ENCODE measurements at regions not wholly inside any gene's neighbourhood (a gene's known extent, or its start where the extent isn't known, plus 50 kb on each side); places are given as distances from the start of the nearest gene placed in this dataset.
"Not testable (repeated sequence)": the region's sequence is repeated elsewhere in the genome, so short reads cannot be mapped to it uniquely, and the experiment has no call there.

GRCh38 chr7:42560866-42561265 lies 323.9 kb upstream of the GLI3 start:
- Mint-ChIP-seq H3K4me1 (no peaks in the 10 kb centered on the region), H3K9me3 (peaks cover 13 to 38% of the 10 kb centered on the region in 2 donors), H3K4me3 (no peak overlapping the region), H3K27me3 (no peaks in the 10 kb centered on the region), H3K27ac (no peak overlapping the region)
- DNase-seq (no peak), ATAC-seq (no peak)

GRCh38 chr7:42554932-42555331 lies 317.9 kb upstream of the GLI3 start:
- ATAC-seq, DNase-seq, H3K27me3 Mint-ChIP-seq, H3K4me1 Mint-ChIP-seq, H3K4me3 Mint-ChIP-seq, H3K27ac Mint-ChIP-seq: not testable (repeated sequence)
- H3K9me3 Mint-ChIP-seq: peaks cover 13 to 37% of the 10 kb centered on the region in 2 donors

GRCh38 chr7:42552227-42552626 lies 315.2 kb upstream of the GLI3 start:
- DNase-seq: no peak

GRCh38 chr7:42550706-42551470 lies 313.9 kb upstream of the GLI3 start:
- Mint-ChIP-seq H3K9me3 (peaks cover 0 to 17% of the 10 kb centered on the region in 2 donors), H3K27ac (no peak overlapping the region), H3K4me1 (no peaks in the 10 kb centered on the region), H3K27me3 (no peaks in the 10 kb centered on the region), H3K4me3 (no peak overlapping the region)
- DNase-seq: no peak
- no peak for ATAC-seq

More at GRCh38 chr7:42552227-42552626, 315.2 kb upstream of the GLI3 start:
- Mint-ChIP-seq H3K4me3 (no peak overlapping the region), H3K27ac (no peak overlapping the region), H3K27me3 (no peaks in the 10 kb centered on the region), H3K9me3 (peaks cover 8 to 30% of the 10 kb centered on the region in 2 donors), H3K4me1 (no peaks in the 10 kb centered on the region)
- ATAC-seq: no peak

GRCh38 chr7:42549866-42550485 lies 313.0 kb upstream of the GLI3 start:
- Mint-ChIP-seq H3K4me1 (no peaks in the 10 kb centered on the region), H3K27me3 (no peaks in the 10 kb centered on the region), H3K27ac (no peak overlapping the region), H3K4me3 (no peak overlapping the region), H3K9me3 (peaks cover 0 to 8% of the 10 kb centered on the region in 2 donors)
- no peak for DNase-seq
- ATAC-seq: no peak

GRCh38 chr7:42548816-42549611 lies 312.0 kb upstream of the GLI3 start:
- H3K27me3 Mint-ChIP-seq: no peaks in the 10 kb centered on the region
- DNase-seq (no peak), ATAC-seq (no peak)
- H3K27ac Mint-ChIP-seq: no peak overlapping the region
- H3K9me3 Mint-ChIP-seq: peaks cover 0 to 3% of the 10 kb centered on the region in 2 donors
- H3K4me1 Mint-ChIP-seq: no peaks in the 10 kb centered on the region
- H3K4me3 Mint-ChIP-seq: no peak overlapping the region

GRCh38 chr7:42545049-42545724 lies 308.2 kb upstream of the GLI3 start:
- Mint-ChIP-seq H3K9me3 (peaks cover 0 to 5% of the 10 kb centered on the region in 2 donors), H3K27ac (no peak overlapping the region), H3K4me1 (no peaks in the 10 kb centered on the region), H3K4me3 (no peak overlapping the region), H3K27me3 (no peaks in the 10 kb centered on the region)
- DNase-seq (no peak), ATAC-seq (no peak)

- no peak for DNase-seq
- no peak overlapping the region for H3K27ac Mint-ChIP-seq
Observed at GRCh38 chr7:42543953-42544352, 306.9 kb upstream of the GLI3 start.

GRCh38 chr7:42542446-42542845 lies 305.4 kb upstream of the GLI3 start:
- not testable (repeated sequence) for H3K27me3 Mint-ChIP-seq, H3K4me1 Mint-ChIP-seq, ATAC-seq, DNase-seq, H3K4me3 Mint-ChIP-seq, H3K9me3 Mint-ChIP-seq, H3K27ac Mint-ChIP-seq

More at GRCh38 chr7:42543953-42544352, 306.9 kb upstream of the GLI3 start:
- H3K4me1 Mint-ChIP-seq: no peaks in the 10 kb centered on the region
- no peak overlapping the region for H3K4me3 Mint-ChIP-seq
- no peaks in the 10 kb centered on the region for H3K27me3 Mint-ChIP-seq
- no peak for ATAC-seq
- H3K9me3 Mint-ChIP-seq: peaks cover 0 to 5% of the 10 kb centered on the region in 2 donors

- Mint-ChIP-seq H3K4me3 (no peak overlapping the region), H3K27ac (no peak overlapping the region), H3K27me3 (no peaks in the 10 kb centered on the region), H3K9me3 (peaks cover 22 to 27% of the 10 kb centered on the region in 2 donors), H3K4me1 (no peaks in the 10 kb centered on the region)
- no peak for DNase-seq
- ATAC-seq: no peak
Observed at GRCh38 chr7:42534441-42534840, 297.4 kb upstream of the GLI3 start.

- ATAC-seq: no peak
Observed at GRCh38 chr7:42527004-42527403, 290.0 kb upstream of the GLI3 start.

GRCh38 chr7:42522227-42522991 lies 285.4 kb upstream of the GLI3 start:
- no peak for ATAC-seq
- H3K4me3 Mint-ChIP-seq: no peak overlapping the region
- no peaks in the 10 kb centered on the region for H3K4me1 Mint-ChIP-seq
- no peak overlapping the region for H3K27ac Mint-ChIP-seq
- H3K9me3 Mint-ChIP-seq: peaks cover 3 to 21% of the 10 kb centered on the region in 2 donors
- no peak for DNase-seq
- no peaks in the 10 kb centered on the region for H3K27me3 Mint-ChIP-seq

More at GRCh38 chr7:42527004-42527403, 290.0 kb upstream of the GLI3 start:
- Mint-ChIP-seq H3K27ac (no peak overlapping the region), H3K27me3 (no peaks in the 10 kb centered on the region), H3K9me3 (peaks cover 18 to 48% of the 10 kb centered on the region in 2 donors), H3K4me3 (no peak overlapping the region), H3K4me1 (no peaks in the 10 kb centered on the region)
- DNase-seq: no peak

- ATAC-seq (no peak), DNase-seq (no peak)
- H3K4me1 Mint-ChIP-seq: no peaks in the 10 kb centered on the region
- H3K27ac Mint-ChIP-seq: no peak overlapping the region
- no peaks in the 10 kb centered on the region for H3K9me3 Mint-ChIP-seq
- no peaks in the 10 kb centered on the region for H3K27me3 Mint-ChIP-seq
- no peak overlapping the region for H3K4me3 Mint-ChIP-seq
Observed at GRCh38 chr7:42511027-42511426, 274.0 kb upstream of the GLI3 start.

GRCh38 chr7:42506097-42506496 lies 269.1 kb upstream of the GLI3 start:
- Mint-ChIP-seq H3K4me3 (no peak overlapping the region), H3K27me3 (no peaks in the 10 kb centered on the region), H3K27ac (no peak overlapping the region), H3K4me1 (no peaks in the 10 kb centered on the region), H3K9me3 (peaks cover 0 to 5% of the 10 kb centered on the region in 2 donors)
- ATAC-seq (no peak), DNase-seq (no peak)

GRCh38 chr7:42502022-42502421 lies 265.0 kb upstream of the GLI3 start:
- DNase-seq (no peak), ATAC-seq (no peak)
- no peaks in the 10 kb centered on the region for H3K4me1 Mint-ChIP-seq
- no peak overlapping the region for H3K27ac Mint-ChIP-seq
- H3K27me3 Mint-ChIP-seq: no peaks in the 10 kb centered on the region
- peaks cover 0 to 5% of the 10 kb centered on the region in 2 donors for H3K9me3 Mint-ChIP-seq
- no peak overlapping the region for H3K4me3 Mint-ChIP-seq
